BE2C (cell line): ENCODE measurements at regions not wholly inside any gene's neighbourhood (a gene's known extent, or its start where the extent isn't known, plus 50 kb on each side); places are given as distances from the start of the nearest gene placed in this dataset.

ENCODE experiments used
- DNase-seq: peaks from one replicate; pipeline ENCODE4 v3.0.0-alpha.2; 2020
- H3K27me3 ChIP-seq: fragments of 250-450 bp; sonication (Bioruptor Pico); 2 replicates; pipeline ENCODE4 v1.5.1; 2020; ENCODE audit warnings: mild to moderate bottlenecking
- H3K36me3 ChIP-seq: fragments of 250-450 bp; sonication (Bioruptor Pico); 2 replicates; pipeline ENCODE4 v1.5.1; 2020; ENCODE audit warnings: mild to moderate bottlenecking
- H3K4me1 ChIP-seq: fragments of 250-450 bp; sonication (Bioruptor Pico); 2 replicates; pipeline ENCODE4 v1.5.1; 2020
- H3K4me3 ChIP-seq: 2 replicates; pipeline ENCODE4 v1.5.1; 2011; ENCODE audit warnings: low read depth, low read length
- H3K9me3 ChIP-seq: fragments of 250-450 bp; sonication (Bioruptor Pico); 2 replicates; pipeline ENCODE4 v1.5.1; 2020
- TF ChIP-seq, protein P1 (sequence below): IDR thresholded peaks from 2 replicates; pipeline ENCODE4 v1.5.1; 2012; ENCODE audit warnings: mild to moderate bottlenecking, low read depth, low read length

- no peak overlapping the region for H3K4me3 ChIP-seq
- no peaks in the 10 kb centered on the region for H3K36me3 ChIP-seq
- H3K4me1 ChIP-seq = no peaks in the 10 kb centered on the region
- H3K27me3 ChIP-seq = no peaks in the 10 kb centered on the region
- no peak for DNase-seq
- H3K9me3 ChIP-seq = no peaks in the 10 kb centered on the region
- TF ChIP-seq, protein P1, sequence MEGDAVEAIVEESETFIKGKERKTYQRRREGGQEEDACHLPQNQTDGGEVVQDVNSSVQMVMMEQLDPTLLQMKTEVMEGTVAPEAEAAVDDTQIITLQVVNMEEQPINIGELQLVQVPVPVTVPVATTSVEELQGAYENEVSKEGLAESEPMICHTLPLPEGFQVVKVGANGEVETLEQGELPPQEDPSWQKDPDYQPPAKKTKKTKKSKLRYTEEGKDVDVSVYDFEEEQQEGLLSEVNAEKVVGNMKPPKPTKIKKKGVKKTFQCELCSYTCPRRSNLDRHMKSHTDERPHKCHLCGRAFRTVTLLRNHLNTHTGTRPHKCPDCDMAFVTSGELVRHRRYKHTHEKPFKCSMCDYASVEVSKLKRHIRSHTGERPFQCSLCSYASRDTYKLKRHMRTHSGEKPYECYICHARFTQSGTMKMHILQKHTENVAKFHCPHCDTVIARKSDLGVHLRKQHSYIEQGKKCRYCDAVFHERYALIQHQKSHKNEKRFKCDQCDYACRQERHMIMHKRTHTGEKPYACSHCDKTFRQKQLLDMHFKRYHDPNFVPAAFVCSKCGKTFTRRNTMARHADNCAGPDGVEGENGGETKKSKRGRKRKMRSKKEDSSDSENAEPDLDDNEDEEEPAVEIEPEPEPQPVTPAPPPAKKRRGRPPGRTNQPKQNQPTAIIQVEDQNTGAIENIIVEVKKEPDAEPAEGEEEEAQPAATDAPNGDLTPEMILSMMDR = no peak
These were observed 268.3 kb downstream of the VAPA start for GRCh38 chr18:10182009-10182624.

GRCh38 chr18:10184776-10185175 is 269.7 kb upstream of the APCDD1 start:
- TF ChIP-seq, protein P1 = no peak
- Histone ChIP-seq H3K4me1 (no peaks in the 10 kb centered on the region), H3K36me3 (no peaks in the 10 kb centered on the region)

DNA sequence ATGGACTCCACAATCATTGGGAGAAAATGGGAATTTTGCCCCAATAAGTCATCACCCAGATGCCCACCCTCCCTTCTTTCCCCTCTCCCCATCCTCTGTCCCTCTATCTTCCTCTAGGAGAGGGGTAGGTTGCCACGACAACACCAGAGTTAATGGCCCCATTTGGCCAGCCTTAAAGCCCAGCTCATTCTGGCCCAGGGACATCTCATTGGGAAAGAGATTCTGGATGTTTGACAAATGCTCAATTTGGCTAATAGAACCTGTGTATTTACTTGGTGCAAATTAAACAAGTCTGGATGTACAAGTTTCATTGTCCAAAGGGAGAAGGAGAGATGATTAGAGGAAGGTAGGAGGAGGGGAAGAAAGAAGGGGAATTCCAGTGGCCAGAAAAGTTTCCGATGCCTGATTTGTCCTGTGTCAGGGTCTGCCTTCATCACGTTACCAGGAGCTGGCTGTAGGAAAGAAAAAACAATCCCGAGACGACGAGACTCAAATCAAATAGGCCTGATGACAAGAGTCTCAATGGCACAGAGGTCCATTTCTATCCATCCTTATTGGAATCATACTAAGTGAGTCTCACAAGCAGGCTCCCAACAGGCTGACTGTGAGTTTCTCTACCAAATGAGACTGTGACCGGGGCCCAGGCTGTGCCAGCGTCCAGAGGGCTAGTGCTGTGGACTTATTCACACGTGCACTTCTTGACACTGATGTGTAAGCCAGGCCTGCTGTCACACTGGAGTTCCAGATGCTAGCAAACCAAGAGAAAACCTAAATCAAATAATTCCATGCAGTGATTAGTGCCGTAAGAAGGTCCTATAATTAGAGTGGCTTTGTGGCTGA is 265.2 kb upstream of the APCDD1 start:
- TF ChIP-seq, protein P1 = no peak
- H3K4me1 ChIP-seq = no peaks in the 10 kb centered on the region
- H3K36me3 ChIP-seq = no peaks in the 10 kb centered on the region
- no peaks in the 10 kb centered on the region for H3K9me3 ChIP-seq
- H3K4me3 ChIP-seq = no peak overlapping the region
- no peaks in the 10 kb centered on the region for H3K27me3 ChIP-seq
- no peak for DNase-seq

More at GRCh38 chr18:10184776-10185175, 269.7 kb upstream of the APCDD1 start:
- no peak for DNase-seq
- Histone ChIP-seq H3K4me3 (no peak overlapping the region), H3K9me3 (no peaks in the 10 kb centered on the region), H3K27me3 (no peaks in the 10 kb centered on the region)

GRCh38 chr18:10190564-10190963 is 263.9 kb upstream of the APCDD1 start:
- DNase-seq = no peak

GRCh38 chr18:10193444-10193843 is 261.0 kb upstream of the APCDD1 start:
- Histone ChIP-seq H3K9me3 (no peaks in the 10 kb centered on the region), H3K36me3 (no peaks in the 10 kb centered on the region), H3K4me3 (no peak overlapping the region), H3K27me3 (no peaks in the 10 kb centered on the region), H3K4me1 (no peaks in the 10 kb centered on the region)
- TF ChIP-seq, protein P1 = no peak
- no peak for DNase-seq

More at GRCh38 chr18:10190564-10190963, 263.9 kb upstream of the APCDD1 start:
- Histone ChIP-seq H3K4me1 (no peaks in the 10 kb centered on the region), H3K4me3 (no peak overlapping the region), H3K9me3 (no peaks in the 10 kb centered on the region), H3K27me3 (no peaks in the 10 kb centered on the region), H3K36me3 (no peaks in the 10 kb centered on the region)
- TF ChIP-seq, protein P1 = no peak

DNA sequence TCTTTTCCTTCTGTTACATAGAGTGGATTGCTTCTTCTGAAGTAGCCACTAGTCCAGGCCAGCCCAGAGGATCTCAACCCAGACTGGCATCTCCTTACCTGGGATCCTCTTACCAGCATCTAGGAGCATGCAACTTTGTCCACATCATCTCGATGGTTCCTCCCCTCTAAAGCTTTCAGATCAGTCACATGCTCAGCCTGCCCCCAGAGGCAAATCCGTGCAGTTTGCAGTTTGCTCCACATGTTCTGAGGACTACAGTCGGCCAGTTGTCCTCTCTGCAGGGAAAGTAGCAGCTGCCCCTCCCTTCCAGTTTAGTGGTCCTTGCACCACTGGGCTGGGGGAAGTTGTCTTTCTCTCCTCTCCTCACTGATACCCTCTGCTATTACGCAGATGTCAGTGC is 259.8 kb upstream of the APCDD1 start:
- H3K4me3 ChIP-seq = no peak overlapping the region
- DNase-seq = no peak

More for the DNA sequence above, 259.8 kb upstream of the APCDD1 start:
- Histone ChIP-seq H3K27me3 (no peaks in the 10 kb centered on the region), H3K4me1 (no peaks in the 10 kb centered on the region), H3K36me3 (no peaks in the 10 kb centered on the region), H3K9me3 (no peaks in the 10 kb centered on the region)
- TF ChIP-seq, protein P1 = no peak
